NCI-H82 treated with DMSO at 0.1 percent for 48 hours (cell line): ENCODE measurements at regions not wholly inside any gene's neighbourhood (a gene's known extent, or its start where the extent isn't known, plus 50 kb on each side); places are given as distances from the start of the nearest gene placed in this dataset.

Experiments used
- DNase-seq: peaks from one replicate; lab custom pipeline; 2025; ENCODE audit not compliant: unreplicated experiment; lab: John Stamatoyannopoulos, UW

DNA sequence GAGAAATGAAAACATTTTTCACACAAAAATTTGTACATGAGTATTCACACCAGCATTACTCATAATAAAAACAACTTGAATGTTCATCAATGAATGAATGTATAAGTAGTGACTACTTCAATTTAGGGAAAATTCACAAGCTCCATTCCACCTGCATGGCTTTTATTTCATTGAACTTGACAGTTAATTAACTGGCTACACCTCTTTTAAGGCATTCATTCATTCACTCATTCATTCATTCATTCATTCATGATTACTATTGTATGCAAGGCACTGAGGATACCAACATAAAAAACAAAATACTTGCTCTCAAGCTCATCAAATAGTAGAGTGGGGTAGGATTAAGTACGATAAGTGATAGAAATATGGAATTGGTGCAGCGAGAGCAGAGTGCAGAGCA lies 198.3 kb upstream of the DLGAP1 start:
- DNase-seq: no peak

DNA sequence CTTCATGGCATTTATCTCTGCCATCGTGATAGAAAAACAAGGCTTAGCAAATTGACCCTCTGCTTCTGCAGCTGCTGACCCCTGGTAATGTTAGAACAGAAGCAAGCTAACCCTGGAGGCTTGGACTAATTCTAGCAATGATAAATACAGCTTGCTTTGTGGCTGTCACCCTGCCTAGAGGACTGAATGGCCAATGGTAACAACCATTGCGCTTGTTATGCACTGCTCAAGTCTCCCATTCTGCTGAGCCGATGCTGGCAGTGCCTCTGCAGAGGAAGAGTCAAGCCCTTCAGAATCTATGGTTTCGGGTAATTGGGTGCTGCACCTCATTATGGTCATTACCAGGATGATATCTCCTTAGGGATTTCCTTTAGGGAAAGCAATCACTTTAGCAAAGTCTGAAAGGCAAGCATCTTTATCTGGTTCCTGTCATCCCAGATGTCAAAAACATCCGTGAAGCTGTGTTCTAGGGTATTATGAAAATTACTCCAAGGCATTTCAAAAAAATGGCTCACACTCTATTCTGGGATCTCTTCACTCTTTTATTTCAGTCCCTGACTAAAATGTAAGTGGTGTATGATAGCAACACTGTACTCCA lies 186.8 kb upstream of the DLGAP1 start:
- DNase-seq: no peak

DNA sequence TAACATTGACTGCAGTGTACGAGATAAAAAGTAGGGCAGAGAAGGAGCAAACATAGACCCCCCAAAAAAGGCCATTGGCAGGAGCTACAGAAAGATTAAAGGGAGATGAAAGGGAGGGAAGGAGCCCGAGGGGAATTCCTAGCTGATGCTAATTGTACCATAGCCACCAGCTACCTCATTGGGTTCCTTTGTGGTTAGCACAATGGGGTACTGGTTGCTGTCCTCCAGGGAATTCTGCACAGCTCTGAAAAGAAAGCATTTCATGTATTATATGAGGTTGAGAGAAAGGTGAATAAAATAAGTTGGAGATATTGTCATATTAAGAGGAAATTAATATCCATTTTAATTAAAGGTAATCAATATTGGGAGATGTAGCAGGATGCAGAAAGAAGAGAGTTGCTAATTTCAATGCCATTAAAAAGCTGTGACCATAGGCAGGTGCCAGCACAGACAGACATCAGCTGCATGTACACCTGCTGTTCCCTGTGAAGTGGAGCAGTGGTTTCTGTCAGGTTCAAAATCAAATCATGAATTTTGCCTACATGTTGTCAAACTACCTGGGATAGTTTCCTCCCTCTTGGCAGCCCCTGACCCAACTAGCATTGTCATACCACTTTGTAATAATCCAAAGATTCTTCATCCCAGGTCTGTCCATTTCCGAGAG lies 185.4 kb upstream of the DLGAP1 start:
- no peak for DNase-seq

DNA sequence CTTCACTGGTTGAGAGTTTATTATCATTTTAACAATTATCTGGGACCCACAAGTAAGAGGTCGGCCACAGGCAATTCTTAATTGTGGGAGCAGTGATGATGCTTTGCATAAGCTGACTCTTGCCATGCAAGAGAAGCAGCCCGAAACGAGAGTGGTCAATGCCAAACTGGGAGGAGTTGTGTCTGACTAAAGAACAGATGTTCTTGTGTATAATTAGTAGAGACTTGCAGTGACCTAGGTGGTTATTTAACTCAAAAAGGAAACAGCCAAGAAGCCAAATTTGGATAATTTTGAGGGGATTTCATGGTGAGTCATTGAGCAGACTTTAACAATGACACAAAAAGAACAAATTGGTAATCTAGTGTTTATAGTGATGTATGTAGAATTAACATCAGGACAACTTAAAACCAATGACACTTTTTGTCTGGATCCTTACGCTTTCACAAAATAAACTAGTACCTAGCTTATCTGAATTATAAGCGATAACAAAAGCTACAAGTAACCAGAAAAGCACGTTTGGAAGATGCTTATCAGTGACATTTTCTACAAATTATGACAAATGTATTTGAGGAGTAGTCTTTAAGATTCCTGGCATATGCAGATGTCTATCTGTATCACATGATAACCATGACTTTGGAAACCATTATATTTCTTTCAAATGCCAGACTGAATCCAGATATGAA lies 184.7 kb upstream of the DLGAP1 start:
- DNase-seq: no peak

DNA sequence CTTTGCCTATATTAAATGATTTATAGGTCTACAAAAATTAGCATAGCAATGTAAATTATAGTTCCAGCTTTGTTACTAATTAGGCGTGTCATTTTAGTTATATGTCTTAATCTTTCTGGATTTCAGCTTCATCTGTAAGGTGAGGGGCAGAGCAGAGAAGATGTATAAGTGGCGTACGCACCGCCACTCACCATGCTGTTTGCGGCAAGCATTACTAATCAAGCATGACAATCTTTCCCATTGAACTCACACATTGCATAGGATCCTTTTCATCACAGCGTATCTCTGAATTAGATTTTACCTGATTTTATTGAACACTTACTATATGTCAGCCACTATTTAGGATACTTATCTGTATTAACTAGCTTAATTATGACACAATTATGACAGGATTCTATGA lies 183.6 kb upstream of the DLGAP1 start:
- no peak for DNase-seq

DNA sequence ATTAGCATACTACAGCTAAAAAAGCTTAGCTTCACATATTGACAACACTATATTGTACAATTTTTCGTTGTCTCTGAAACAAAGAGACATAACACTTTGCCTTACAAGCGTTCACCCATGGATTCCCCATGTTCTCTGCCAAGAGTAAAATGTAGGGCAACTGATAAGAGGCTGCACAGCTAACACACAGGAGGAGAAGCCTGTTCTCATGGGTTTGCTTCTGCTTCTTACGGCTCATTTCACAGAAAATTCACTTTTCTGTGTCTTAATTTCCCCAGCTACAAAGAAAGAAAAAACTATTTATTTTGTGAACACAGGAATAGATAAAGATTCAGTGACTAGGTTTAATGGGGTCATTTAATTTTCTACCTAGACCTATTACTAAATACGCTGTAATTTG lies 182.8 kb upstream of the DLGAP1 start:
- DNase-seq: no peak

DNA sequence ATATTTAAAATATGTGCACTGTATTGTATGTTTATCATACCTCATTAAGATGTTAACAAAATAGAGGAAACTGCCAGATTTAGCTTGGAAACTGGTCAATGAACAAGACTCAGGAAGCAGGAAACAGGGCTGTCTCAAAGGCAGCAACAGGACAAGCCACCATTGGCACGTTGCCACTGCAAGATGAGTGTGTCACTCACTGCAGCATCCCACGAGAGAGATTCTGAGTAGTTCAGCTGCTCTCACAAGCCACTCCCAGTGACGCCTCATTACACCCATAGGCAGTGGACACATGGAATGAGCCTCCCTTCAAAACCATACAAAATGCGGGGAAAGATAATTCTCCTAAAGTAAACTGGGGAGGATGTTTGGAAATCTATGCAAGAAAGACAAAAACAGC lies 181.9 kb upstream of the DLGAP1 start:
- no peak for DNase-seq

DNA sequence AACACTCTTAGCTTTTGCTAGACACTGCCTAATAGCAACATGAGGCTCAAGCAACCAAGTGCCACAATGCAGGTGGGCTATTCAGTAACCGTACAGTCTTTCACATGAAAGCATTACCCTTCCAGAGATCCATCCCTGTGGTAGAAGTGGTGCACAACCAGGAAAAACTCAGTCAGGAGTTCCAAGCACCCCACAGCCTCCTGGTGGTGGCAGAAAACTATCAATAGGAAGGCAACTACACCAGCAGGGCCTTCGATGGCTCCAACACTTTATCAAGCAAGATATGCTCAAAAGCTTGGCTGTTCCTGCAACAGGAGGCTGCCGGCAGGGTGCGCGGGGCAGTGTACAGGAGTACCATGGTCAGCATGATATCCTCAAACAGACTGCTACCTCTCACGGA lies 176.1 kb upstream of the DLGAP1 start:
- no peak for DNase-seq

DNA sequence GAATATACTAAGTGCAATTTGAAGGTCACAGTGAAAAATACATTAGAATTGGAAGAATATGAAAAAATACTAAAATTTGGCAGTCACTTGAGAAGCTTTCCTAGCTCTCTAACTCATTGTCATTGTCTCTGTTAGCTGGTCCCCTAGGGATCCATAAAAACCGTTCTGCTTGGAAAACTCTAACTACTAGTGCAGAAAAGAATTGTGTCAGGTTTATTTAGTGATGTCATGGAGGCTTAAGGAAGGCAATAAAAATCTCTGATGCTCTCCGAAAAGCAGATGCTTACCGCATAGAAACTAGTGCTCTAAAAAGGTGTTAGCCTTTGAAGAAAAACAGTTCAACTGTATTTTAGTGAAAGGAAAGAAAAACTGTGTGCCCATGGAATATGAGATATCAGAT lies 150.1 kb upstream of the DLGAP1 start:
- DNase-seq: no peak

DNA sequence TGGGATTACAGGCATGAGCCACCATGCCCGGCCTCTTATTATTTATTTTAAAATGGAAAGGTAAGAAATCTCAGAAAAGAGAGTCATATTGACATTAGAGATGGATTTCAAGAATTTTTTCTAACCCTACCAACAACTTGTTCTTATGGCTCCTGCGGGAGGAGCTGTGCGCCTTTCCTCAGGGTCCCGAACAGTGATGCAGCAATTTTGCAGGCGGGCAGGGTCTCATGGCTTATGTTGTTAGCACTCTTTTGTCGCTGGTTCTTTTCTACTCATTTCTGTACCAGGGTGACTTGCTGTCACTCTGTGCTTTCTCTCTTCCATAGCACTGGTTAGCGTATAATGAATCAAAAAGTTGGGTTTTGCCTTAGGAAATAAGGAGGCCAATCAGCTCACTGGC lies 148.8 kb upstream of the DLGAP1 start:
- no peak for DNase-seq

DNA sequence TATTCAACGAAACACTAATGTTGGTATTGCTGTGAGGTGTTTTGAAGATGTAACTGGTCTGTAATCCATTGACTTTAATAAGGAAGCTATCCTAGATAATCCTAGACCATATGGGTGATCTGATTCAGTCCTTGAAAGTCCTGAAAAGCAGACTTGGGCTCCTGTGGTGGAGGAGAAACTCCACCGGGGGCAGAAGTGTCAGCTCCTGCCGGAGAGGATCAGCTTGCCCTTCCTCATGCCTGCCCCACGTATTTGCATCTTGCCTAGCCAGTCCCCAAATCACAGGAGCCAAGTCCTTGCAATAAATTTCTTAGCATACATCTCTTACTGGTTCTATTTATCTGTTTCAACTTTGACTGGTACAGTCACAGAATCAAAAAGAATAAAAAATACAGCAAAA lies 144.2 kb upstream of the DLGAP1 start:
- DNase-seq: no peak

DNA sequence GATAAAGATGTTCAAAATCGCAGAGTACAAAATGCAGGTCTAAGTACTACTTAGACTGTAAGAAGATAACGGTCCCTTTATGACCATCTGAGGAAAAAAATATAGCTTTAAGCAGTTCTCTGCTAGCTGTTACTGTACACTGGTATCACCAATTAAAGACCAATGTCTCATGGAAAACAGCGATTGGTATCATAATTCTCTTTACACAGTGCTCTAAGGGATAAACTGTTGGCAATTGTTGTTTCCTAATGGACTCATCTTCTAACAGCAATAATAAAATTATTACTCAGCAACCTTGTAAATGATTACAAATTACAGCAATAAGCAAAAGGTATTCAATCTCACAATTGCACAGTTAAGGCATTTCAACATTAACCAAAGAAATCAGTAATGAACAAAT lies 142.2 kb upstream of the DLGAP1 start:
- no peak for DNase-seq

DNA sequence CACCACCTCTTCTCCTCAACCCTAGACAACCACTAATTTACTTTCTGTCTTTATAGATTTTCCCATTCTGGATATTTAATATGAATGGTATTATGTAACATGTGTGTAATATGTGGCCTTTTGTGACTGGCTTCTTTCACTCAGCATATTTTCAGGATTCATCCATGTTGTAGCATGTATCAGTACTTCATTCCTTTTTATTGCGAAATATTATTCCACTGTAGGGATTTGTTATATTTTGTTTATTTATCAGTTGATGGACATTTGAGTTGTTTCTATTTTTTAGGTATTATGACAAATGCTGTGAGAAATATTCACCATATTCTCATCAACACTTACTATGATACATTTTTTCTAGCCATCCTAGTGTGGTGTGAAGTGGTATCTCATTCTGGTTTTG lies 138.8 kb upstream of the DLGAP1 start:
- DNase-seq: no peak

DNA sequence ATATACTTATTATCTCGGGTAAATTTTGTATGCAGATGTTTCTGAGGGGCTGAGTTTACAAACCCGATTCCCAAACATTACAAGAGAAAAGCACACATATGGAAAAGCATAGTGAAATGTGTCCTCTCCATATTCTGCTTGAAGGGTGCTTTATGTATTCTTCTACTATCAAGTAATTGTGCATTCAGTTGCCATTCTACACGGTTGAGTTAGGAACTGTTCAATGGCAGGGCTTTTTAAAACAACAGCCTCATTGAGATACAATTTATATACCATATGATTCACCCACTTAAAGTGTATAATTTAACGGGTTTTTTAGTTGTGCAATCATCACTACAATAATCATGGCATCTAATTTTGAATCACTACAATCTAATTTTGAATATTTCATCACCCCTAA lies 138.4 kb upstream of the DLGAP1 start:
- DNase-seq: no peak

DNA sequence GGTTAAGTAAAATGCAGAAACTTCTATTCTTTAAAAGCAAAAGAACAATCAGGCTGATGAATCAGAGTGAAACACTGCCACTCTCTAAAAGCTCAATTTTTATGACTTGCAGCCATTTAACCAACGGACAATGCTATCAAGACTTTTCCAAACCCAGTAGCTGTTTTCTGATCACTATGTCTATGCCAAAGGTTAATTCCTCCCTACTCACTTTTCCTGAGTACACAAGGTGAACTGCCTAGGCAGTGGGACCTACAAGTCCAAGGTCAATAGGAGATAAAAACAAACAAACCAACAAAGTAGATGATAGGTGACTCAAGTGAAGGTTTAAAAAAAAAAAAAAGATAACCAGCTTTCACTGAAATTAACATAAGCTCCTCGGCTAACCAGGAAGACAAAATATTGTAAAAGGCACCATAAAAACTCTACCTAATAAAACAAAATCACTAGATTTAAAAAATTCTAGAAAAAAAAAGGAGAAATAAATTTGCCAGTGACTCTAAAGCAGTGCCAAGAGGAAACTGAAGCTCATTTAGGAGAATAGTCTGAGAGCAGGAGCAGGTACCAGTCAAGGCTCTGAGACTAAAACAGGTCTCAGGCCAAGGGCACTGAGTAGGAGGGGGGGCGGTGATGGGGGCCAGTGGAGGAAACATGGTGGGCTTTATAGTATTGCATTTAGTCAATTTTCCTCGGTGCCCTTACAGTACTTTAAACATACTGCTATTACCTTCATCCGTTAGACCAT lies 134.1 kb upstream of the DLGAP1 start:
- DNase-seq: no peak

DNA sequence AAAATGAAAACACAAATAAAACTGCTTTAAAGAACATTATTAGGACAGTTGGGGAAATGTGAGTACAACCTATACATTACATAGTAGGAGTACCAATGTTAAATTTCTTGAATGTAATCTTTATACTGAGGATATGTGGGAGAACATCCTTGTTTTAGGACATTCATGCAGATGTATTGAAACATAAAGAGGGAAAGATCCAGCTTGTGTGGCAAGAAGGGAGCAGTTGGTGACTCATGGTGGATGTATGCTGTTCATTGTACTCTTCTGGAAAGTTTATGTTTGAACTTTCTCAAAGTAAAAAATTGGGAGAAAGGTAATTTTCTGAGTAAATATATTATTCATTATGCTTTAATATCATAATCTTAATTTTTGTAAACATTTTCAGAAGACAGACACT lies 132.1 kb upstream of the DLGAP1 start:
- DNase-seq: no peak

DNA sequence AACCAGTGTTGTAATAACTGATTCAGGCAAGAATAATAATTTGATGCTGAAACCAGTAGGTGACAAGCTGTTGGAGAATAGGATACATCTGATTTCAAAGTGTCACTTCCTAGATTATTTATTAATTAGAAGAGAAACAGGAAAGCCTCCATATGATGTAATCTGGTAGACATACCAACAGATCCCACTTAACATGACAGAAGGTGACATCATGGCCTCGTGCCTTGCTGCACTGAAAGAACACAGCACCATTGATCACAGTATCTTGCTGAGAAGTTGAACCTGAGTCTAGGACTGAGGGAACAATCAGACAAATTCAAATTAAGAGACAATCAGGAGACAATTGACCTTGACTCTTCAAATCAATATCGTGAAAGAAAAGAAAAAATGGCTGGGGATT lies 131.6 kb upstream of the DLGAP1 start:
- no peak for DNase-seq

DNA sequence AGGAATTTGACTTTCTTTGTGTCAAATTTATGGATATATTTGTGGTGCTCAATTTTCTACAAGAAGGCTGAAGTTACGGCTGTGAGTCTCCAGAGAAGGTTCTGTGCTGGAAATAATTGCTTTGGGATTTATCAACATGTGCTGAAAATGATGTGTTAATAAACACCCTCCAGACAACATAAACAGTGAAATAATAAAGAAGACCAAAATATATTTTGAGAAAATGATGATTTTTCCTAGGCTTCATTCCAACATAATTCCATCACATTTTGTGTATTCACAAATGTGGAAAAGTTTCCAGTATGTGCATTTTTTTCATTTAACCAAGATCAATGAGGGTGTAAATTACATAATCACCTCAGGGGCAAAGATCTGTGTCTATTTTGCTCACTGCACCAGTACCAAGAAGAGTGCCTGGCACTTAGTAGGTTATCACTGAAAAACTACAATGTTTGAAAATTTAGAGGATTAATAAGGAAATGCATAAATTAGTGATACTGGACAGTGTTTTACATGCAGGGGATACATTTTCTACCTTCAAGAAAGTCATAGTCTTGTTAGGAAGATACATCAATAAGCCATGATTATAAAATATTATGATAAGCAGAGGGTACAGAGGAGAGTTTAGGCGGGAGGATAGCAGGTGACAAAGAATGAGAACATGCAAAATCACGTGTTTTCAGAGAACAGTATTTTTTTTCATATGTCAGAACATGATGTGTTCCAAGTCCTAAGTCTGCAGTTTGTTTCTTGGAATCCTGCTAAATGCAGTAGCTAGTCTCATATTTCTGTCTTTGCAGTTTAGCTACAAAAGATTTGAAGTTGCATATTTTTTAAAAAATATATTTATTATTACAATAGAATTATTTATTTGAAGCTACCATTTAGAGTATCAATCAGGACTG lies 127.6 kb upstream of the DLGAP1 start:
- DNase-seq: no peak

DNA sequence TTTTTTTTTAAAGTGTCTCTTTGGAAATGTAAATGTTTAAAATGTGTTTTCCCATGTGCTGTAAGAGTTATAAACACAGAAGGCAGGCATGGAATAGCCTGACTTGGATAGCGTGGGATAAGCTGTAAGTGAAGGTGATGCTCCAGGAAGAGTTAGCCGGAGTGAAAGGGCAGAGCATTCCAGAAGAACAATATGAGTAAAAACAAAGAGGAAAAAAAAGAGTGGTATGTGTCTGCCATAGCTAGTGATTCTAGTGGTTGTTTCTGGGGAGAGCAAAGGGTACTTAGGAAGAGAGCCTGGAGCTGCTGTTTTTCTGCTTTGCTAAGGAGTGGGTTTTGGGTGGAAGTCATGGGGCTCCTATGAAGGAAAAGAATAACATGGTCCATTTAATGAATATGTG lies 126.9 kb upstream of the DLGAP1 start:
- DNase-seq: no peak

DNA sequence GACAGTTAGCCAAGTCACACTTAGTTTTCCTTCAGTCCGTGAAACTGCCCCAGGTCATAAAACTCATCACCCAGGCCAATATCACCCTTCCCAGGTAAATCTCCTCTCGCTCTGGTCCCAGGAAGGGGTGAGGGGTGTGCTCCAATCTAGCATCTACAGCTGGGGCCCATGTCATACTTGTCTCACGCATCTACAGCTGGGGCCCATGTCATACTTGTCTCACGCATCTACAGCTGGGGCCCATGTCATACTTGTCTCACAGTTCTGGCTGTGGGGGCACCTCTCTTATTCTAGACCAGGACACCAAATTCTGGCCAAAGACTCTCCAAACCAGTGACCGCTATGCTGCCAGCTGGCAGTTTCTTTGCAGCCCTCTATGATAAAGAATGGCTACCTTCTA lies 123.3 kb upstream of the DLGAP1 start:
- no peak for DNase-seq

DNA sequence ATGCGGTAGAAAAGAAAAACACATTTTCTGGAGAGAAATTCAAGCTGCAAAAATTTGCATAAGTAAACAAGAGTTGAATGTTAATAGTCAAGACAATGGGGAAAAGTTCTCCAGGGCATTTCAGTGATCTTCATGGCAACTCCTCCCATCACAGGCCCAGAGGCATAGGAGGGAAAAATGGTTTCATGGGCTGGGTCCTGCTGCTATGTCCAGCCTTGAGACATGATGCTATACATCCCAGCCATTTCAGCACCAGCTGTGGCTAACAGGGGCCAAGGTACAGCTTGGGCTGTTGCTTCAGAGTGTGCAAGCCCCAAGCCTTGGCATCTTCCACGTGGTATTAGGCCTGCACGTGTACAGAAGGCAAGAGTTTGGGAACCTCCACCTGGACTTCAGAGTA lies 118.6 kb upstream of the DLGAP1 start:
- DNase-seq: no peak
